ENCODE measurements at regions not wholly inside any gene's neighbourhood (a gene's known extent, or its start where the extent isn't known, plus 50 kb on each side); places are given as distances from the start of the nearest gene placed in this dataset.

DNA sequence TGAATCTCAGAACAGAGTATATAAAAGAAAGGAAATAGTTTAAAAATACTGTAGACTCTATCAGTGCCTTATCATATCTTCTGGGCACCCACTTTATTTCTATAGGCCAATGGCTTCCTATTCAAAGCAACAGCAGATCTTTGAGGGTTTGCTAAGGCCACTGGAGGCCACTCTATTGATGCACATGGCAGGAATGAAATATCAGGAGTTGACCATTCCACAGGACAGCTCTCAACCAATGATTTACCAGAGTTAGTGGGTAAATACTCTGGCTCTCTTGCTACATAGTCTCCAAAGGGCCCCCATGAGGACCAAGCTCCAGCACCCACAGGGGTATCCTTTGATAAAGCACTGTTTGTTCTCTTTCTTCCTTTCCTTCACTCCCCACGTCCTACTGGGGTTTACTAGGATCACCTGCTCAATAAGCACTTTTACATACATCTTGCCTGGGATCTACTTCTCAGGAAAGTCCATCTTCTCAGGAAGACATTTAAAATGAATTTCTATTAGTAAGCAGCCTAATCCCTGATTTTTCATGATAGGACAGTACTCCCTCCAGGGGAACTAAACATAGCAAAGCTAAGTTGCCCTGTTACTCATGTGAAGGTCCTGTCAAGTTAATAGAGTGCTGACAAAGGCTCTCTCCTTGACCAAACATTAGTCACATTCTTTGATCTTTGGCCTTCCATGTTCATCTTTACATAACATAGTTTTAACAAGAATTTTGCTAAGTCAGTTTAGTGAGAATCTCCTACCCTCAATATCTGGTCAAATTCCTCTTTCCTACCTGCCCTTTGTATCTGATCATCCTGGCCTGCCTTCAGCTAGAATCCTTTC lies 459.7 kb downstream of the GRXCR1 start:
- no peak for FAIRE-seq

DNA sequence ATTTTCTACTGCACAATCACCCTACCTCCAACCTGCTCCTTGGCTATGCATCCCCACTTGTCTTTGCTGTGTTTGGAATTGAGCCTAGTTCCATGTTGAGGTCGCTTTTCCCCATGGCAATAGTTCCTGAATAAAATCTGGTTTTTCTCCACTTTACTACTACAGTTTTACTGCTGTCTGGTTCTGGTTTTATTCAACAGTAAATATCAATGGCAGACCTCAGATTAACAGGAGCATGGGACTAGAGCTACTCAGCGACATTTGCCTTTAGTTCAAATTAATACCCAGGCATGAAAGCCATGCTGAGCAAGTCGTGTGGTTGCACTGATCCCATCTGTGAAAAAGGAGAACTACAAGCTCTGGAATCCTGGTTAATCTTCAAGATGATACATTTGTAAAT lies 460.3 kb downstream of the GRXCR1 start:
- FAIRE-seq, result no peak

DNA sequence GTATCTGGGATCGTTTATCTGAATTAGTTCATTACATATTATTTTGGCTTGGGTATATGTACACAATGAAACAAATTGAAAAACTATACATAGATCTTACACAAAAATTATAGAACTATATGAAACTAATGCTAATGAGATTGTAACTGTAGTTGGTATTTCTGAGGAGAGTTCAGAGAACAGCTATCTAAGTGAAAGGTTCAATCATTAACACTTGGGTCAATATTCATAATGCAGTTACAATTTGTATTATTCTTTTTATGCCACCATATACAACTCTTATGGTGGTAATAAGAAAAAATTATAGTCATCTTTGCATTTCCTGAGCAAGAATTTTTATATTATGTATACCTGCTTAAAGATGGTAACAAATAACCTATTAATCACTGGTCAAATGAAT lies 461.0 kb downstream of the GRXCR1 start:
- no peak for FAIRE-seq

DNA sequence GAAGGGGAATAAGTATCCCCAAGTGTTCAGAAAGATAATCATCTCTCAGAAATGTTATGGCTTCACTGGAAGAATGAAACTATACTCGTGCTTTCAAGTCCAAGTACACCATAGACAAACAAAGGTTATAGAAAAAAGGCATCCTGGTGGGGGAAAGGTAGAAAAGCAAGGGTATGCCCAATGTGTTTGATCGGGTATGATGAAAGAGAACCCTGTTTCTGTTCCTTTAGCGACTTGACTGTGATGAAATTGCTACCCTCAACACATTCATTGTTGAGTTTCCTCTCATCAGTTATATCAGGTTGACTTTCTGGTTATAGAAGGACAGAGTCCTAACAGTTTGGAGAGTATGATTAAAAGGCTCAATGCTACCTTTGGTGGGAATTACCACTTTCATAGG lies 464.3 kb downstream of the GRXCR1 start:
- FAIRE-seq, result no peak

DNA sequence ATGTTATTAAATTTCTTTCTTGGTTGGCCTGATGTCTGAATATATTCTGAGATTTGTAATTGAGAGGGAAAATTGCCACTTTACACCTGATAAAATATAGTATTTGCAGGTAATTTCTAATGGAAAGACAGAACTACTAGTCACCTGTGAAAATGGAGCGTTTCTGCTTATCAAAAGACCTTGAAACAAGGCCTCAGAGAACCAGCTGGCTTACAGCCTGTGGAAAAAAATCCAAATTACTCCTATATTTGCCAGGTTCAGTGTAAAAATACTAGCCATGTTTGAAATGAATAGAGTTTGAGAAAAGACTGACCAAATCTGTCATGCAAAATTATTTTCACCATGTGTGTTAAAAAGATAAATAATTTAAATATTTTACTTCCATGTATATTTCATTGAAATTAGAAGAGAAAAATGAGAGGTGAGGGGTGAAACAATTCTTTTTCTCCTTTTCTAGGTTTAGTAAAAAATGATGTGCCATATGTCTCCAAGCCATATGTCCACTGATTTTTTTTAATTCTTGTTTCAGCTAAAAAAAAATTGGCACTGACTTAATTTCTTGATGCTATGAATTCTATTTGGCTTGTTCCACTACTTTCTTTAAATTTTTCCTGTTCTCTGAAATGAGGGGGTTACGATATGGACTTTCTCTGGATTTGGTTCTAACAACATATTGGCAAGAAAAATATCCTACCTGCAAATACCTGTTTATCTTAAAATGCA lies 464.9 kb downstream of the GRXCR1 start:
- FAIRE-seq, result no peak

DNA sequence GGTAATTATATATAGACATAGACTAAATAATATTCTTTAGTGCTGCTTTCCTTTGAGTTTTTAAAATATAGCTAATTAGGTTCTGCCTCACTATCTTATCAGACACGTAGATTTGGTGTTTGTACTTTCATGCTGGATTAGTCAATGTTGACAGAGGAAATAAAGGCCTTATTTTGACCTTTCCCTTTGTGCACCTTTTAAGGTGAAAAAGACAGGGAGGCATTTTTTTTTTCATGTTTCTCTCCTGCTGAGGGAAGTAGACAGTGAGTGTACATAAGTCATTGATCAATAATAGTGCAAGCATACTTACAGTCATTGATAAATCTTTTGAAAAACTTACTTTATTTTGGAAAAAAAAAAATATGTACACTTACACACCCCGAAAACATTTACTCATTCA lies 467.8 kb downstream of the GRXCR1 start:
- FAIRE-seq, result no peak

DNA sequence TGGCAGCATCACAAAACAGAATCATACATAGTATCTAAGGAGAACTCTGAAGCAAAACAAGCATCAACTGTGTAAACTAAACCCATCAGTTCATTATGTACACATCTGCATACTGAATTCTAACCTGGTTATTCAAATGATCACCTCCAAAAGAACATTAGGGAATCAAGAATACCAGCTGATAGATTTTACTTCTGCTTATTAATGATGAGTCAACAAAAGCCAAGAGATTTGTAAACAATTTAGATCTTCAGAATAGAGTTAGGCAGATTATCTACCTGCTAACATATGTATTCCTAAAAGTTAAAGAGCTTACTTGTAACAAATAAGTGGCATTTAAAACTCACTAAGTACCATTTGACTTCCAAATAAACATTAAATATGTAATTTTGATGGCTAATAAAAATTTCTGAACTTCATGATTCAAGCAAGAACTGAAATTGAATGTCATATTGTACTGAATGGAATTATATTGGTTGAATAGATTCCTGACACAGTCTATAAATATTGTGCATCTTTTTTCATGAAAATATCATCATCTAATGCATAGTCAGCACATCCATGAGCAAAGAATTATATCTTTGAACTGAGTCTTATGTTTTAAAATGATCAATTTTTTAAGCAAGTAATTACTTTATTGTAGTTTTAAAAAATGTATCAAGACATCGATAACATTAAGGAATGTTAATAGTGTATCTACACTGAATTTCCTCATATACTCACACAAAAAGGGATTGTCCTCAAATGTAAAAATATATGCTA lies 470.5 kb downstream of the GRXCR1 start:
- no peak for FAIRE-seq

DNA sequence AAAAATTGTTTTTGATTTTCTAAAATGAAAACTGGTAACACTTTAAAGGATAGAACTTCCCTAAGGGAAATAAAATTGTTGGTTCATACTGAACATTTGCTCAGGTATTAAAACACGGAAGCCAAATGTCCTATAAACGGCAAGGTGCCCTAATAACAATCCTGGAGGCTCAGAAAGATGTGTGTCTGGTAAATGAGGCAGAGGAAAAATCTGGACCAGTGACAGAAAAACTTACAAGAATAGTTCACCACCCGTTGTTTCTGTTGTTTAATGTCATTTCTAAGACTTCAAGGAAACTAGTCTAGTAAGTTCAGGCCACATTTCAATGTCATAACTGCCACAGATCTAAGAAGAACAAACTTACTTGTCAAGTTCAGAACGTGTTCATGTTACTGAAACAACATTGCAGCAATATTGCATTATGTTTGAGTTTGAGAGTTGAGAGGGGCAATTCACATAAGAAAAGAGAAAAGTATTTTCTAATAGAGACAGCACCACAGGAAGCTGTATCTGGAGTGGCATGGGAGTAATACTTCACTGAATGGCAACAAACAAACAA lies 476.6 kb downstream of the GRXCR1 start:
- no peak for FAIRE-seq

DNA sequence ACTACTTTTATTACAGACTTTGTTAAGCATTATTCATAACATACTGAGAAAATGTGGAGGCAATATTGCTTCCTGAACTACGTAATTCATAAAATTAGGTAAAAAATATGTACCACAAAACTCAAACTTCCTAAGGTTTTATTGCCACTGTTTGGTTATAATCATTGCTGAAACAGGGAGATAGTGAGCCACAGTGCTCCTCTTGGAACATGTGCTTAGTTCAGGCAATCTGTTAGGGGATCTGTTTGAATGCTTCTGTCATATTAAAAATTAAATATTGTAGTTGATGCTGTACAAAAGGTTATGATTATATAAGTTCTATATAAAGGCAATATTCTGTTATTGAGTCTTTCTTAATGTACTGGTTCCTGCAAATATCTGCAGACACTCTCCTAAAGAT lies 480.7 kb downstream of the GRXCR1 start:
- FAIRE-seq, result no peak

DNA sequence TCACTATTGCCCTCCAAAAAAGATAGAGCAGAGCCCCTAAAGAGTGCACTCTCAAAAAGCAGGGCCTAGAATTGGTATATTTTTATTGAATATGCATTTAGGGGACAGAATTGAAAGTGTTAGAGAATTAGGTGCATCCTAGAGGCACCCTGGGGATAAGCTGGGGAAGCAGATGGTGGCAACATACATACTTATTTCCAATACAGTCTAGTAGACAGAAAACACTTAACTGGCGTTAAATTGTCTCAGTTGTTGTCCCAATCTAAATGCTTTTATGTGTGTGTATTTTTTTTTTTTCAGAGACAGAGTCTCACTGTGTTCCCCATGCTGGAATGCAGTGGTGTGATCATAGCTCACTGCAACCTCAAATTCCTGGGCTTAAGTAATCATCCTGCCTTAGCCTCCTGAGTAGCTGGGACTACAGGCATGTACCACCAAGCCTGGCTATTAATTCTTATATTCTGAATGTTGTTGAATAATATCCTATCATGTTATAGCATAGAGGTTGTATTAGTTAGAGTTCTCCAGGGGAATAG lies 481.8 kb downstream of the GRXCR1 start:
- no peak for FAIRE-seq

DNA sequence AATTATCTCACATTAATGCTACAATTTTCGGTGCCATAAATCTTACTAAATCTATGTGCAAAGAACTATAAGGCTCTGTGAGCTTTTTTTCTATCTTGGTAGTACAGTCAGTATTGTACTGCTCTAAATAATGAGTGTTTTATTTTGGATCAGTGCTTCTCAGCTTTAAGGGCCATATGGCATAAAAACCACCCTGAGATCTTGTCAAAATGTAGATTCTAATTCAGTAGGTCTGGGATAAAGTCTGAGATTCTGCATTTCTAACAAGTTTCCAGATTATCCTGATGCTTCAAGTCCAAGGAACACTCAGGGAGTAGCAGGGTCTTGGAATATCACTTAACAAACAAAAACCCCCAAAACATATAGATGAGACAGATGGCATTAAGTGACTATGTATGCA lies 486.5 kb downstream of the GRXCR1 start:
- FAIRE-seq, result no peak

DNA sequence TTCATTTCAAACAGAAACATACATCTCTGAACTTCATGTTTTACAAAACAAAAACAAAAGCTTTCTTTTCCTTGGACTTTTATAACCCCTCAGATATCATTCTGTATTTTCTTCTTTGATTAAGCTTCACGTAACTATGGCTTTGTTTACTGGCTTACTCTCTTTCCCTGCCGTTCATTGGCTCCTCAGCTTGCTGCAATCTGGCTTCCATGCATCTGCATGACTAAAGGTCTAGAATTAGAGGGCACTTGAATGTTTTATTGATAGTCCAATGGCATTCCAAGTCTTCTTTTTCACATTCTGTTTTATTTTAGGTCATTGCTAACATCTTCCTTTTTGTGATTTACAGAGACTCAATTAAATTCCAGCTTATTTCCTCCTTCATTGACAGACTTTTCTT lies 487.6 kb downstream of the GRXCR1 start:
- FAIRE-seq, result no peak

DNA sequence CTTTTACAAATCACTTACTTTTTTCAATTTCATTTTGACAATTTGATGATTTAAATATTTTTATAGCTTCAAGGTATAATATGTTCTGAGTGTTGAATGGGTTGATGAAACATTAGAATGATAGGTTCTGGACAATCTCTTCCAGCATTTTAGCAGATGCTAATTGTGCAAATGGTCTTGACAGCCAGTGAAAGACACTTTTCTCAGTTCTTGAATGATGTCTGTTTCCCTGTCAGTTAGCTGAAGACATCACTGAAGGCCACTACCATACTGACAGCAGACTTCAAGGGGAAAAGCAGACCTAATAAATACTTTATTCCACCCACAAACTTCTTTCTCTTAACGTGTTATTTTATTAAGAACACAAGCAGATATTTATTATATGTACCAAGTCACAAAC lies 498.6 kb downstream of the GRXCR1 start:
- FAIRE-seq, result no peak

DNA sequence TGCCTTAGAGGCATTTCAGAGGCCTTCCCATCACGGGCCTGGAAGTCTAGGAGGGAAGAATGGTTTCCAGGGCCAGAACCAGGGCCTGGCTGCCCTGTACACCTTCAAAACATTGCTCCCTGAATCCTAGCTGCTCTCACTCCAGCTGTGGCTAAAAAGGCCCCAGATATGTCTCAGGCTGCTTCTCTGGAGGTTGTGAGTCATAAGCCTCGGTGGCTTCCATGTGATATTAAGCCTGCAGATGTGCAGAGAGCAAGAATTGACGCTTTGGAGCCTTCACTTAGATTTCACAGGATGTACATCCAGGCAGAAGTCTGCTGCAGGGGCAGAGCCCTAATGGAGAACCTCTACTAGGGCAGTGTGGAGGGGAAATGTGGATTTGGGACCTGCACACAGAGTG lies 502.5 kb downstream of the GRXCR1 start:
- no peak for FAIRE-seq

DNA sequence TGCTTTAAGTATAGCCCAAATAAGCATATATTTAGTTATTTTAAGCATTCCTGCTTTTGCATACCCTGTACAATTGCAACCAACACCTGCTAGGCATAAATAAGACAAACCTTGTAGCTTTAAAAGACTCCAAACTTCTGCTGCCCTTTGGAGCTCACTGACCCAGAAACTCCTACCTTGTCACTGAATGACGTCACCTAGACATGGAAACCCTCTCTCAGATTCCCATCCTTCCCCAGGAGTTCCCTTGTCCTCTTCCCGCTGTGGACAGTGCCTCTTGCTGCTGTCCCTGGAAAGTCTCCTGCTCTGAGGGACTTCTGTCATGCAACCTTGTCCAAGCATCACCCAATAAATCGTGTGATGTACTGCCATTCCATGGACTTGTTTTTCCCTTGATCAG lies 507.2 kb downstream of the GRXCR1 start:
- FAIRE-seq, result no peak

DNA sequence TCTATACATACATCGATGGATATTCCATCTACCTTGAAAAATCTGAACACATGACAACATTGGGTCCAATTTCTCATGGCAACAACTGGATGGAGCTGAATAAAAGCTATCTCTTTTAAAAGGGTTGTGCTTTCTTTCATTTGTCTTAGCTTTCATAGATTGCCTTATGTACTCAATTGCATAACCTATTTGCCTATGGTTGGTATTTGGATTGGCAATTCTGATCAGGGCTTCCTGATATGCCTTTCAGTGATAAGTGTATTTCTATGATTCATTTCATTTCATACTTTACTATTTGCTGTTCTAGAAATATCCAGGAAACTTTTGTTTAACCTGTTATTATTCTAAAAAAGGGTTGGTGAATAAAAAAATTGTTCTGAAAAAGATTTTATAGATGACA lies 509.9 kb downstream of the GRXCR1 start:
- FAIRE-seq, result no peak

DNA sequence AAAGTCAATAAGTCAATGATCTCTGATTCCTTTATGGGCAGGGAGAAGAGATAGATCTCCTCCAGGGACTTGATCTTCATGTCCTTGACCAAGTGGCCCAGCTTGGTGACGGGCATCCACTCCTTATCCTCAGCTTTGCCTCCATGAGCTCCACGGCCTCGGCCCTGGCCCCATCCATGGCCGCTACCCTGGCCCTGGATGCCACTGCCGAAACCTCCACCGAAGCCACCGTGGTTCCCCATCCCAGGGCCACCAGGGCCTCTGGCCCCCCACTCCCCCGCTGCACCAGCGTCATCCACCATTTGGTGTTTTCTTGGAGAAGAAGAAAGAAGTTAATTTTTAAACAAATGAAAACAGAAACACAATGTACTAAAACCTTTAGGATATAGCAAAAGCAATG lies 518.1 kb downstream of the GRXCR1 start:
- no peak for FAIRE-seq

DNA sequence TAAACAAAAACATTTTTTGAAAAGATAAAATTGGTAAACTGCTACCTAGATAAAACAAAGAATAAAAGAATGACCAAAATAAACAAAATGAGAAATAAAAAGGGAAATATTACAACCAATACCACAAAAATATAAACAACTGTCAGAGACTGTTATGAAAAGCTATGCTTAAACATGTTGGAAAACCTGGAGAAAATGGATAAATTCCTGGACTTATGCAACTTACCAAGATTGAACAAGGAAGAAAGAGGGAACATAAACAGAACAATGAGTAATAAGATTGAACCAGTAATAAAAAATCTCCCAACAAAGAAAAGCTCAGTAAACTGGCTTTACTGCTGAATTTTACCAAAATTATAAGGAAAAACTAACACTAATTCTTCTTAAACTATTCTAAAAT lies 518.7 kb downstream of the GRXCR1 start:
- FAIRE-seq, result no peak

DNA sequence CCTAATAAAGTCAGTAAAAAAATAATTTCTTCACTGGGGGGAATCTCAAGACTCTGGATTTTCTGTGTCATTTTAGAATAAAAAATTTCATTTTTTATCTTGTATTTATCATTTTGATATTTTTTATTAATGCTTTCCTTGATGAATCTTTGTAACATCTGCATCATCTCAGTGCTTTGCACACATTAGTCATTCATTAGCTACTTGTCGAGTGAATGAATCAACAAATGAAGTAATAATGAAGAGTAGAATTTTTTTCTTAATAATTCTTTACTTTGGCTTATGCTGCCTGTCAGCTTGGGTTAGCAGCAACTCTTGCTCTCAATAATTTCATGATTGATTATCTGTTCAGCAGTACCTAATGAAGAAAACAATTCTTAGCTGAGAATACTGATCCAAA lies 530.8 kb downstream of the GRXCR1 start:
- no peak for FAIRE-seq

DNA sequence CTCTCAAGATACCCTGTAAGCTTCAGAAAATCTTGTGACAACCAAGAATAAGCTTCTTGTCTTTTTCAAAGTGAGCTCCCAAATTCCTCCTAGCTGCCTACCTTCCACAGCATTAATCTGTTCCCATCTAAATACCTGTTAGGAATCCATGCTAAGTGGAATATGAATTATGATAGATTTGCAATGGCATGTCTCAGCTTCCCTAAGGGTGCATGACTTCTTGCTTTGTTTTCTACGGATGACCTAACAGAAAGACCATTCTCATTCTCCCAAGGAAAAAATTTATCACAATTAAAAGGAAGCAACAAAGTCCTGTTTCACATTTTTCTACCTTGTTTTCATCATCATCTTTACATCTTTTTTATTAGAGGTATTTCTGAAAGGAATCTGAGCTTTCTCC lies 532.7 kb downstream of the GRXCR1 start:
- no peak for FAIRE-seq

DNA sequence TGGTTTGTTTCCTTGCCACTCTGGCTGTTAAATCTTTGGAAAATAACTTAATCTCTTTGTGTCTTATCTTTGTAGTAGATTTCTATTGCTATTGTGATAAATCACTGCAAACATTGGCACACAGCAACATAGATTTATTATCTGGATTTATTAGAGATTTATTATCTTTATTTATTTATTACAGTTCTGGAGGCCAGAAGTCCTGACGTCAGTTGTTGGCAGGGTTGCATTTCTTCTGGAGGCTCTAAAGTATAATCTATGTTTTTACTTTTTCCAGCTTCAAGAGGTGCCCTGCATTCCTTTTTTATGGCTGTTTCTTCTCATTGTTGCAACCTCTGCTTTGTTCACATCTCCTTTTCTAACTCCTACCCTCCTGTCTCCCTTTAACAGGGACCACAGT lies 542.8 kb downstream of the GRXCR1 start:
- FAIRE-seq, result no peak

DNA sequence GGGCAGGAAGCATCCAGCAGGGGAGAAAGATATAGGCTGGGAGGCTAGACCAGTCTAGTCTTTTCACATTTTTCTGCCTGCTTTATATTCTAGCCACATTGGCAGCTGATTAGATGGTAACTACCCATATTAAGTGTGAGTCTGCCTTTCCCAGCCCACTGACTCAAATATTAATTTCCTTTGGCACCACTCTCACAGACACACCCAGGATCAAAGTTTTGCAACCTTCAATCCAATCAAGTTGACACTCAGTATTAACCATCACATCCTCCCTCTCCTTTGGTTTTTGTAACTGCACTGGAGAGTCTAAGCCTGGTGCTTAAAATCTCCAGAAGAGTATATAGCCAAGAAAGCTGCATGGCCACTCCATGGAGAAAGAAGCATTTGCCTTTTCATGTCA lies 560.4 kb downstream of the GRXCR1 start:
- FAIRE-seq, result no peak

DNA sequence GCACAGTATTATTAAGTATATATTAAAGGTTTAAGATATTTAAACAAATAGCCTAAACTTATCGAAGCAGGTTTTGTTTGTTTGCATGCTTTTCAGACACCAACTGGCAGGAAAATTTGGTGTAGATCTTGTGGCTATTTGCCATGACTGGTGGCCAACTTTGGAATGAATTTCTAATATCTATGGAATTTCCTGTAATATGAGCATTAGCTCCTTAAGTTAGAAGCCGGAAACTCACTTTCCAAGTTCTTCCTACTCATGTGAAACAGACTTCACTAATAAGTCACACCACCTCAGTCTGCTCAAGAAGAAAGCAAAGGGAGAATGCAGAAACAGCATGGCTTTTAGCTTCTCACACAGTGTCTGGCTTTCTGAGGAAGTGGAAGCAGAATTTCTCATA lies 563.9 kb downstream of the GRXCR1 start:
- no peak for FAIRE-seq
